Psoas muscle (tissue), 7 donors: ENCODE measurements at regions not wholly inside any gene's neighbourhood (a gene's known extent, or its start where the extent isn't known, plus 50 kb on each side); places are given as distances from the start of the nearest gene placed in this dataset.

Experiments
- ATAC-seq, 4 donors: fragments of 200-7000 bp; cut with Tn5 transposase; one replicate each; pipeline ENCODE4 v1.9.1; 2020; ENCODE audit warnings: moderate library complexity in 3 of 4, mild to moderate bottlenecking in 2 of 4
- DNase-seq, 2 donors: peaks; one replicate each; pipeline ENCODE4 v3.0.0-alpha.2; 2020
- H3K27ac ChIP-seq: fragments of 200-600 bp; one replicate; pipeline ENCODE4 v1.8.0; 2022
- H3K27me3 ChIP-seq, 3 donors: fragments of 200-600 bp in 1 of 3; one replicate each; pipeline versions ENCODE4 v1.6.1 to v1.8.0; 2013 to 2022; ENCODE audit warnings: low read length in 2 of 3, mild to moderate bottlenecking in 2 of 3, moderate library complexity in 1 of 3; ENCODE audit not compliant: insufficient read depth in 3 of 3
- H3K36me3 ChIP-seq, 2 donors: fragments of 200-600 bp in 1 of 2; one replicate each; pipeline versions ENCODE4 v1.6.1 to v1.8.0; 2013 to 2022; ENCODE audit warnings: low read depth in 1 of 2, mild to moderate bottlenecking in 1 of 2, moderate library complexity in 1 of 2; ENCODE audit not compliant: insufficient read depth in 1 of 2
- H3K4me1 ChIP-seq: fragments of 200-600 bp; one replicate; pipeline ENCODE4 v1.8.0; 2022
- H3K4me3 ChIP-seq: fragments of 200-600 bp; one replicate; pipeline ENCODE4 v1.8.0; 2022; ENCODE audit warnings: mild to moderate bottlenecking
- H3K9me3 ChIP-seq: fragments of 200-600 bp; one replicate; pipeline ENCODE4 v1.8.0; 2022
- WGBS, 3 donors: extraction: QIAGEN DNeasy Blood & Tissue Kit; methylation state at CpG; one replicate each; pipeline versions ENCODE4 v1.1.6 to v1.1.7; 2013; 5-methylcytosine and 5-hydroxymethylcytosine counted together
- intact Hi-C, 2 donors: fragments of 100-400 bp; cut with DNase I; formaldehyde crosslinking; loops; one replicate each; pipeline versions ENCODE4 v1.11.0 to v1.14.2; 2022
- TF ChIP-seq, protein P1 (sequence below): fragments of 200-600 bp; IDR thresholded peaks from one replicate; pipeline ENCODE4 v1.8.0; 2022; ENCODE audit warnings: antibody characterized with exemption
- donor health status: healthy with polysubstance abuse.
- donor health status: DM: no; HTN: no; CAD: no; lungs with moderate emphysema.
- donor health status: Bipolar disorder and iron deficiency.
- donor health status: healthy.
- donor health status: DM: yes; HTN: yes; CAD: no.
- donor health status: DM: no; HTN: no; CAD: no.
- donor health status: DM: yes; HTN: yes; CAD: no.

- no peak overlapping the region for H3K4me3 ChIP-seq
- no peak overlapping the region for H3K27ac ChIP-seq
- H3K36me3 ChIP-seq = no peaks in the 10 kb centered on the region
- 47 to 53% (median 49%) methylated on average over 3 of the region's 3 CpGs for WGBS, 3 donors
- DNase-seq (no peak), ATAC-seq (no peak)
- H3K27me3 ChIP-seq = no peaks in the 10 kb centered on the region
- intact Hi-C loops = loop anchor here (5.0 kb wide), 2 partner anchors 47 to 507 kb away; no protein-coding TSS in a partner anchor
- TF ChIP-seq, protein P1, sequence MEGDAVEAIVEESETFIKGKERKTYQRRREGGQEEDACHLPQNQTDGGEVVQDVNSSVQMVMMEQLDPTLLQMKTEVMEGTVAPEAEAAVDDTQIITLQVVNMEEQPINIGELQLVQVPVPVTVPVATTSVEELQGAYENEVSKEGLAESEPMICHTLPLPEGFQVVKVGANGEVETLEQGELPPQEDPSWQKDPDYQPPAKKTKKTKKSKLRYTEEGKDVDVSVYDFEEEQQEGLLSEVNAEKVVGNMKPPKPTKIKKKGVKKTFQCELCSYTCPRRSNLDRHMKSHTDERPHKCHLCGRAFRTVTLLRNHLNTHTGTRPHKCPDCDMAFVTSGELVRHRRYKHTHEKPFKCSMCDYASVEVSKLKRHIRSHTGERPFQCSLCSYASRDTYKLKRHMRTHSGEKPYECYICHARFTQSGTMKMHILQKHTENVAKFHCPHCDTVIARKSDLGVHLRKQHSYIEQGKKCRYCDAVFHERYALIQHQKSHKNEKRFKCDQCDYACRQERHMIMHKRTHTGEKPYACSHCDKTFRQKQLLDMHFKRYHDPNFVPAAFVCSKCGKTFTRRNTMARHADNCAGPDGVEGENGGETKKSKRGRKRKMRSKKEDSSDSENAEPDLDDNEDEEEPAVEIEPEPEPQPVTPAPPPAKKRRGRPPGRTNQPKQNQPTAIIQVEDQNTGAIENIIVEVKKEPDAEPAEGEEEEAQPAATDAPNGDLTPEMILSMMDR = no peak
- no peaks in the 10 kb centered on the region for H3K4me1 ChIP-seq
- no peaks in the 10 kb centered on the region for H3K9me3 ChIP-seq
Observed at GRCh38 chr3:167884481-167884880, 149.0 kb downstream of the SERPINI1 start.

- 93 to 98% (median 96%) methylated on average over 1 of the region's 1 CpG for WGBS, 3 donors
- TF ChIP-seq, protein P1 = no peak
- no peak overlapping the region for H3K27ac ChIP-seq
- no peaks in the 10 kb centered on the region for H3K36me3 ChIP-seq
- intact Hi-C loops = loop anchor here (5.0 kb wide), 2 partner anchors 46 to 506 kb away; no protein-coding TSS in a partner anchor
- no peak for DNase-seq
- H3K9me3 ChIP-seq = no peaks in the 10 kb centered on the region
- H3K4me1 ChIP-seq = no peaks in the 10 kb centered on the region
- H3K4me3 ChIP-seq = no peak overlapping the region
- no peaks in the 10 kb centered on the region for H3K27me3 ChIP-seq
- no peak for ATAC-seq
Observed at GRCh38 chr3:167883452-167883851, 147.9 kb downstream of the SERPINI1 start.

- Histone ChIP-seq H3K27ac (no peak overlapping the region), H3K36me3 (no peaks in the 10 kb centered on the region), H3K9me3 (no peaks in the 10 kb centered on the region), H3K4me3 (no peak overlapping the region), H3K4me1 (peaks cover under 1% of the 10 kb centered on the region), H3K27me3 (no peaks in the 10 kb centered on the region)
- TF ChIP-seq, protein P1 = peak; percentile 79
- ATAC-seq = no peak
- intact Hi-C loops = loop anchor here (5.0 kb wide), 2 partner anchors 45 to 505 kb away; no protein-coding TSS in a partner anchor
- no peak for DNase-seq
- 0 to 3% (median 3%) methylated on average over 1 of the region's 1 CpG for WGBS, 3 donors
Observed at GRCh38 chr3:167882057-167882667, 146.6 kb downstream of the SERPINI1 start.

- DNase-seq (no peak), ATAC-seq (no peak)
- Histone ChIP-seq H3K9me3 (no peaks in the 10 kb centered on the region), H3K36me3 (no peaks in the 10 kb centered on the region), H3K4me1 (peaks cover 6% of the 10 kb centered on the region), H3K4me3 (no peak overlapping the region), H3K27ac (no peak overlapping the region), H3K27me3 (no peaks in the 10 kb centered on the region)
- intact Hi-C loops = loop anchor here (5.0 kb wide), 2 partner anchors 43 to 503 kb away; no protein-coding TSS in a partner anchor
- TF ChIP-seq, protein P1 = no peak
Observed at GRCh38 chr3:167880183-167880582, 144.7 kb downstream of the SERPINI1 start.
